Ecto neural progenitor cell (in vitro differentiated cells): ENCODE measurements at regions not wholly inside any gene's neighbourhood (a gene's known extent, or its start where the extent isn't known, plus 50 kb on each side); places are given as distances from the start of the nearest gene placed in this dataset.

Experiments
- DNase-seq: peaks from one replicate; pipeline ENCODE4 v3.0.0-alpha.2; 2018; ENCODE audit warnings: low spot score

DNA sequence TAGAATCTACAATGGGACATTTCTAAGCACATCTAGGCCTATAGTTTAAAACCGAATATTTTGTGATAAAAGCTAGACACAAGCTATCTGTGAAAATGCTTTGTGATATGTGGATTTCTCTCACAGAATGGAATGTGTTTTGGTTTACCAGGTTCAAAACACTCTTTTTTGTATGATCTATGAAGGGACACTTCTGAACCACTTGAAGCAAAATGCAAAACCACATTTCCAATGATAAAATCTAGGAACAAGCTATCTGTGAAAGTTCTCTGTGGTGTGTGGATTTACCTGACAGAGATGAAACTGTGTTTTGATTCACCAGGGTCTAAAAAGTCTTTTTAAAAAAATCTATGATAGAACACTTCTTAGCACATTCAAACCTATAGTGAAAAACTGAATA, 2192.4 kb downstream of the TP53TG3F start:
- no peak for DNase-seq

DNA sequence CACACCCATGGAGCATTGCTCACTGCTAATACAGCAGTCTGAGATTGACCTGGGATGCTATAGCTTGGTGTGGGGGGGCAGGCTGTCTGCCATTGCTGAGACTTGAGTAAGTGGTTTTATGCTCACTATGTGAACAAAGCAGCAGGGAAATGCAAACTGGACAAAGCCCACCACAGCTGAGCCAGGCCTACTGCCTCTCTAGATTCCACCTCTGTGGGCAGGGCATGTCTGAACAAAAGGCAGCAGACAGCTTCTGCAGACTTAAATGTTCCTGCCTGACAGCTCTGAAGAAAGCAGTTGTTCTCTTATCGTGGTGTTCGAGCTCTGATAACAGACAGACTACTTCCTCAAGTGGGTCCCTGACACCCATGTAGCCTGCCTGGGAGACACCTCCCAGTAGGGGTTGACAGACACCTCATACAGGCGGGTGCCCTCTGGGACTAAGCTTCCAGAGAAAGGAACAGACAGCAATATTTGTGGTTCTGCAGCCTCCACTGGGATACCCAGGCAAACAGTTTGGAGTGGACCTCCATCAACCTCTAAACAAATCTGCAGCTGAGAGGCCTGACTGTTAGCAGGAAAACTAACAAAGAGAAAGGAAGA, 2204.8 kb downstream of the TP53TG3F start:
- DNase-seq = no peak

DNA sequence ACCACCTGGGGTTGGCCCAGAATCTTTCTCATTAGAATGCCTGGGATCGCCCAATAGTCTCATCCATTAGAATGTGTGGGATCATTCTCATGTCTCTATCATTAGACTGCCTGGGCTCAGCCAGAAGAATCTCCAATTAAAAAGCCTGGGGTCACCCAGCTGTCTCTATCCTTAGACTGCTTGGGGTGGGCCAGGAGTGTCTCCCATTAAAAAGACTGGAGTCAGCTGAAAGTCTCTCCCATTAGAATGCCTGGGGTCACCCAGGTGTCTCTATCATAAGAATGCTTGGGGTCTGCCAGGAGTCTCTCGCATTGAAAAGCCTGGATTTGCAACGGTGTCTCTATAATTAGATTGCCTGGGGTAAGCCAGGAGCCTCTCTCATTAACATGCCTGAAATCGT, 2225.7 kb downstream of the TP53TG3F start:
- DNase-seq = no peak

DNA sequence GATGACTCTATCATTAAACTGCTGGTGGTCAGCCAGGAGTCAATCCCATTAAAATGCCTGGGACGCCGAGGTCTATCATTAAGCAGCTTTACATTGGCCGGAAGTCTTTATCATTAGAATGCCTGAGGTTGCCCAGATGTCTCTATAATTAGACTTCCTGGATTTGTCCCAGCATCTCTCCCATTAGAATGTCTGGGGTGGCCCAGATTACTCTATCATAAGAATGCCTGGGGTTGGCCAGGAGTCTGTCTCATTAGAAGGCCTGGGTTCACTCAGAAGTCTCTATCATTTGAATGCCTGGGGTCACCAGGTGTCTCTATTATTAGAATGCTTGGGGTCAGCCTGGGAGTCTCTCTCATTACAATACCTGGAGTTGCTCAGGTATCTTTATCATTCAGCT, 2227.2 kb downstream of the TP53TG3F start:
- no peak for DNase-seq

DNA sequence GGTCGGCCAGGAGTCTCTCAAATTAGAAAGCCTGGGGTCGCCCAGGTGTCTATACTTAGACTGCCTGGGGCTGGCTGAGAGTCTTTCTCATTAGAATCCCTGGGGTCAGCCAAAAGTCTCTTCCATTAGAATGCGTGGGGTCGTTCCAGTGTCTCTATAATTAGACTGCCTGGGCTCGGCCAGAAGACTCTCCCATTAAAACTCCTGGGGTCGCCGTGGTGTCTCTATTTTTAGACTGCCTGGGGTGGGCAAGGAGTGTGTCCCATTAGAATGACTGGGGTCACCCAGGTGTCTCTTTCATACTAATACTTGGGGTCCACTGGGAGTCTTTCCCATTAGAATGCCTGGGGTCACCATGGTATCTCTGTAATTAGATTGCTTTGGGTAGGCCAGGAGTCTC, 2227.7 kb downstream of the TP53TG3F start:
- DNase-seq = no peak

DNA sequence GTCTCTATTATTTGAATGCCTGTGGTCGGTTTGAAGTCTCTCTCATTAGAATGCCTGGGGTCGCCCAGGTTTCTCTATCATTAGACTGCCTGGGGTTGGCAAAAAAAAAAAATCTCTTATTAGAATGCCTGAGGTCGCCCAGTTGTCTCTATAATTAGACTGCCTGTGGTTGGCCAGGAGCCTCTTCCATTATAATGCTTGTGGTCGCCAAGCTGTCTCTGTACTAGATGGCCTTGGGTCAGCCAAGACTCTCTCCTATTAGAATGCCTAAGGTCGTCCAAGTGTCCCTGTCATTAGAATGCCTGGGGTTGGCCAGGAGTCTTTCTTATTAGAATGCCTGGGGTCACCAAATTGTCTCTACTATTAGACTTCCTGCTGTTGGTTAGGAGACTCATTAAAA, 2228.4 kb downstream of the TP53TG3F start:
- no peak for DNase-seq

DNA sequence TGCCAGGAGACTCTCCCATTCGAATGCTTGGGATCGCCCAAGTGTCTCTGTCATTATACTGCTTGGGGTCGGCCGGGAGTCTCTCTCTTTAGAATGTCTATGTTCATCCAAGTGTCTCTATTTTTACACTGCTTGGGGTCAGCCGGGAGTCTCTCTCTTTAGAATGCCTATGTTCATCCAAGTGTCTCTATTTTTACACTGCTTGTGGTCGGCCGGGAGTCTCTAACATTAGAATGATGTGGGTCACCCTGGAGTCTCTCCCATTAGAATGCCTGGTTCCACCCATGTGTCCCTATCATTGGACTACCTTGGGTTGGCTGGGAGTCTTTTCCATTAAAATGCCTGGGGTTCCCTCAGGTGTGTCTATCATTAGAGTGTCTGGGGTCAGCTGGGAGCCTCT, 2230.4 kb downstream of the TP53TG3F start:
- DNase-seq = no peak

DNA sequence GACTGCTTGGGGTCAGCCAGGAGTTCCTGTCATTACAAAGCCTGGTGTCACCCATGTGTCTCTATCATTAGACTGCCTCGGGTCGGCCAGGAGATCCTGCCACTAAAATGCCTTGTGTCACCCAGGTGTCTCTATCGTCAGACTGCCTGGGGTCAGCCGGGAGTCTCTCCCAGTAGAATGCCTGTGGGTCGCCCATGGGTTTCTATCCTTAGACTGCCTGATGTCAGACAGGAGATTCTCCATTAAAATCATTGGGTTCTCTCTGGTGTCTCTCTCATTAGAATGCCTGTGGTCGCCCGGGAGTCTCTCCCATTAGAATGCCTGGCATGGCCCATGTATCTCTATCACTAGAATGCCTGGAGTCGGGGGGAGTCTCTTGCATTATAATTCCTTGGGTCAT, 2231.0 kb downstream of the TP53TG3F start:
- DNase-seq = no peak

DNA sequence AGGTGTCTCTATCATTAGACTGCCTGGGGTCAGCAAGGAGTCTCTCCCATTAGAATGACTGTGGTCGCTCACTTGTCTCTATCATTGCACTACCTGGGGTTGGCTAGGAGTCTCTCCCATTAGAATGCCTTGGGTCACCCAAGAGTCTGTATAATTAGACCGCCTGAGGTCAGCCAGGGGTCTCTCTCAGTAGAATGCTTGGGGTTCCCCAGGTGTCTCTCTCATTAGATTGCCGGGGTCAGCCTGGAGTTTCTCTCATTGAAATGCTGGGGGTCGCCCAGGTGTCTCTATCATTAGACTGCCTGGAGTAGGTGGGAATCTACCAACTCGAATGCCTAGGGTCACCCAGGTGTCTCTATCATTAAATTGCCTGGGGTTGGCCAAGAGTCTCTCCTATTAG, 2231.6 kb downstream of the TP53TG3F start:
- no peak for DNase-seq

DNA sequence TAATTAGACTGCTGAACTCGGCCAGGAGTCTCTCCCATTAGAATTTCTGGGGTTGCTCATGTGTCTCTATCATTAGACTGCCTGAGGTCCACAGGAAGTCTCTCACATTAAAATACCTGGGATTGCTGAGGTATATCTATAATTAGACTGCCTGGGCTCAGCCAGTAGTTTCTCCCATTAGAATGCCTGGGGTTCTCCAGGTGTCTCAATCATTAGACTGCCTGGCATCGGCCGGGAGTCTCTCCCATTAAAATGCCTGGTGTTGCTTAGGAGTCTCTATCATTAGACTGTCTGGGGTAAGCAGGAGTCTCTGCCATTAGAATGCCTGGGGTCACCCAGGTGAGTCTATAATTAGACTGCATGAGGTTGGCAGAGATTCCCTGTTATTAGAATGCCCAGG, 2233.4 kb downstream of the TP53TG3F start:
- DNase-seq = no peak

DNA sequence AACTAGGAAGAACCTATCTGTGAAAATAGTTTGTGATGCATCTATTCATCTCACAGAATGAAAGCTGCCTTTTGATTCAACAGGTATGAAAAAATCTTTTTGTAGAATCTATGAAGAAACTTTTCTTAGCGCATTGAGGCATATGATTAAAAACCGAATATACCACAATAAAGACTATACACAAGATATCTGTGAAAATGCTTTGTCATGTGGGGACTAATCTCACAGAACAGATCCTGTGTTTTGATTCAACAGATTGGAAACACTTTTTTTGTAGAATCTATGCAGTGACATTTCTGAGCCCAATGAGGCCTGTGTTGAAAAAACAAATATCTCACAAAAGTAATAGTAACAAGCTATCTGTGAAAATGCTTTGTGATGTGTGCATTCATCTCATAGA, 2247.5 kb downstream of the TP53TG3F start:
- no peak for DNase-seq

DNA sequence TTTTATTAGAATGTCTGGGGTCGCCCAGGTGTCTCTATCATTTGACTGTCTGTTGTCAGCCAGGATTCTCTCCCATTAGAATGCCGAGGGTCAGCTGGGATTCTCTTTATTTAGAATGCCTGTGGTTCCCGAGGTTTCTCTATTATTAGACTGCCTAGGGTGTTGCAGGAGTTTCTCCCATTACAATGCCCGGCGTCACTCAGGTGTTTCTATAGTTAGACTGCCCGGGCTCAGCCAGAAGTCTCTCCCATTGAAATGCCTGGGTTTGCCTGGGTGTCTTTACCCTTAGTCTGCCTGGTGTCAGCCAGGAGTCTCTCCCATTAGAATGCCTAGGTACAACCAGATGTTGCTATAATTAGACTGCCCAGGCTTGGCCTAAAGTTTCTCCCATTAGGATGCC, 2252.0 kb downstream of the TP53TG3F start:
- DNase-seq = no peak

DNA sequence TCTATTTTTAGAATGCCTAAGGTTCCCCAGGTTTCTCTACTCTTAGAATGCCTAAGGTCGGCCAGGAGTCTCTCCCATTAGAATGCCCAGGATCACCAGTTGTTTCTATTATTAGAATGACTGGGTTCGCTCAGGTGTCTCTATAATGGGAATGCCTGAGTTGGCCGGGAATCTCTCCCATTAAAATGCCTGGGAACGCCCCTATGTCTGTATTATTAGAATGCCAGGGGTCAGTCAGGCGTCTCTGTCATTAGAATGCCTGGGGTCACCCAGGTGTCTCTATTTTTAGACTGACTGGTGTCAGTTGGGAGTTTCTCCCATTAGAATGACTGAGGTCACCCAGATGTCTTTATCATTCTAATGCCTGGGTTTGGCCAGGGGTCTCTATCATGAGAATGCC, 2252.5 kb downstream of the TP53TG3F start:
- no peak for DNase-seq

DNA sequence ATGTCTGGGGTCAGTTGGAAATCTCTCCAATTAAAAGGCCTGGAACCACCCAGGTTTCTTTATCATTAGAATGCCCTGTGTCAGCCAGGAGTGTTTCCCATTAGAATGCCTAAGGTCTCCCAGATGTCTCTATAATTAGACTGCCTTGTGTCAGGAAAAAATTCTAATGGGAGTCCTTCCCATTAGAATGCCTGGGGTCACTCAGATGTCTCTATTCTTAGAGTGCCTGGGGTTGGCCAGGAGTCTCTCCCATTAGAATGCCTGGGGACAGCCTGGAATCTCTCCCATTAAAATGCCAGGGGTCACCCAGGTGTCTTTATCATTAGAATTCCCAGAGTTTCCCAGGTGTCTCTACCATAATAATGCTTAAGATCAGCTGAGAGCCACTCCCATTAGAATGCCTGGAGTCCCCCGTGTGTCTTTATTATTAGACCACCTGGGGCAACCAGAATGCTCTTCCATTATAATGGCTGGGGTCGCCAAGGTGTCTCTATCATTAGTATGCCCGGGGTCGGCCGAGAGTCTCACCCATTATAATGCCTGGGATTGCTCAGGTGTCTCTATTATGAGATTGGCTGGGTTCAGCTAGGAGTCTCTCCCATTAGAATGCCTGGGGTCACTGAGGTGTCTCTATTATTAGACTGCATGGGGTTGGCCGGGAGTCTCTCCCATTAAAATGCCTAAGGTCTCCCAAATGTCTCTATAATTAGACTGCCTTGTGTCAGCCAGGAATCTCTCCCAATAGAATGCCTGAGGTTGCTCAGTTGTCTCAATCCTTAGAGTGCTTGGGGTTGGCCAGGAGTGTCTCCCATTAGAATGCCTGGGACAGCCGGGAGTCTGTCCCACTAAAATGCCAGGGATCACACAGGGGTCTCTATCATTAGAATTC, 2254.6 kb downstream of the TP53TG3F start:
- no peak for DNase-seq

DNA sequence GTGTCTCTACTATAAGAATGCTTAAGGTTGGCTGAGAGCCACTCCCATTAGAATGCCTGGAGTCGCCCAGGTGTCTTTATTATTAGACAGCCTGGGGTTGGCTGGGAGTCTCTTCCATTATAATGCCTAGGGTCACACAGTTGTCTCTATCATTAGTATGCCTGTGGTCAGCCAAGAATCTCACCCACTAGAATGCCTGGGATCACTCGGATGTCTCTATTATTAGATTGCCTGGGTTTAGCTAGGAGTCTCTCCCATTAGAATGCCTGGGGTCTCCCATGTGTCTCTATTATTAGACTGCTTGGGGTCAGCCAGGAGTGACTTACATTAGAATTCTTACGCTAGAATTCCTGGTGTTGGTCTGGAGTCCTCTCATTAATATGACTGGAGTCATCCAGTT, 2255.3 kb downstream of the TP53TG3F start:
- DNase-seq = no peak

DNA sequence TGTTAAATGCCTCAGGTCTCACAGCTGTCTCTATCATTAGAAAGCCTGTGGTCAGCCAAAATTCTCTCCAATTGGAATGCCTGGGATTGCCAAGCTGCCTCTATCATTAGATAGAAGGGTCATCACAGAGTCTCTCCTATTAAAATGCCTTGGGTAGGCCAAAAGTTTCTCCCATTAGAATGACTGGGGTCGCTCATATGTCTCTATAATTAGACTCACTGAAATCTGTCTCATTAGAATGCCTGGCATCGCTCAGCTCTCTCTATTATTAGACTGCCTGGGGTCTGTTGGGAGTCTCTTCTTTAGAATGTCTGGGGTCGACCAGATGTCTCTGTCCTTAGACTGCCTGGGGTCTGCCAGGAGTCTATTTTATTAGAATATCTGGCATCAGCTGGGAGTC, 2265.1 kb downstream of the TP53TG3F start:
- DNase-seq = no peak

DNA sequence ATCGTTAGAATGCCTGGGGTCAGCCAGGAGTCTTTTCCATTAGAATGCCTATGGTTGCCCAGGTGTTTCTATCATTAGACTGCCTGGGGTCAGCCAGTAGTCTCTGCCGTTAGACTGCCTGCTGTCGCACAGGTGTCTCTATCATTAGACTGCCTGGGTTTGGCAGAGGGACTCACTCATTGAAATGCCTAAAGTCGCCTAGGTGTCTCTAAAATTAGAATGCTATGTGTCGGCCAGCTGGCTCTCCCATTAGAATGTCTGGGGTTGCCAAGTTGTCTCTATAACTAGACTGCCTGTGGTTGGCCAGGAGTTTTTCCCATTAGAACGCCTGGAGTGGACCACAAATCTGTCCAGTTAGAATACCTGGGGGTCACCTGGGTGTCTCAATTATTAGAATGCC, 2266.5 kb downstream of the TP53TG3F start:
- DNase-seq = no peak

DNA sequence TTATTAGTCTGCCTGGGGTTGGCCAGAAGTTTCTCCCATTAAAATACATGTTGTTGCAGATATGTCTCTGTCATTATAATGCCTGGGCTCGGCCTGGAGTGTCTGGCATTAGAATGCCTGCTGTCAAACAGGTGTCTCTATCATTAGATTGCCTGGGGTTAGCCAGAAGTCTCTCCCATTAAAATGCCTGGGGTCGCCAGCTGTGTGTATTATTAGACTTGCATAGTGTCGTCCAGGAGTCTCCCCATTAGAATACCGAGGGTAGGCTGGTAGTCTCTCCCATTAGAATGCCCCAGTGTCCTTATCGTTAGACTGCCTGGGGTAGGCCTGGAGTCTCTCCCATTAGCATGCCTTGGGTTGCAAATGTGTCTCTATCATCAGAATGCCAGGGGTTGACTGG, 2270.8 kb downstream of the TP53TG3F start:
- DNase-seq = no peak

DNA sequence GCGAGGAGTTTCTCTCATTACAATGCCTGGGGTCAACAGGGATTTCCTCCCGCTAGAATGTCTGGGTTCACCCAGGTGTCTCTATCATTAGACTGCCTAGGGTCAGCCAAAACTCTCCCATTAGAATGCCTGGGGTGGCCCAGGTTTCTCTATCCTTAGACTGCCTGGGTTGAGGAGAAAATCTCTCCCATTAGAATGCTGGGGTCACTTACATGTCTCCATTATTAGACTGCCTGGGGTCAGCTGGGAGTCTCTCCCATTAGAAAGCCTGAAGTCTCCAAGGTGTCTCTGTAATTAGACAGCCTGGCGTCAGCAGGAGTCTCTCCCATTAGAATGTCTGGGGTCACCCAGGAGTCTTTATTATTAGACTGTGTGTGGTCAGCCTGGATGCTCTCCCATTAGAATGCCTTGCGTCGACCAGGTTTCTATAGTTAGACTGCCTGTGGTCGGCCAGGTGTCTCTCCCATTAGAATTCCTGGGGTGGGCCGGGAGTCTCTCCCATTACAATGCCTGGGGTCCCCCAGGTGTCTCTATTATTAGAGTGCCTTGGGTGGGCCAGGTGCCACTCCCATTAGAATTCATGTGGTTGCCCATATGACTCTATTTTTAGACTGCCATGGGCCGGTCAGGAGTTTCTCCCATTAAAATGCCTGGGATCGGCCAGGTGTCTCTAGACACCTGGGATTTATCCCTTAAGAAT, 2272.1 kb downstream of the TP53TG3F start:
- no peak for DNase-seq

DNA sequence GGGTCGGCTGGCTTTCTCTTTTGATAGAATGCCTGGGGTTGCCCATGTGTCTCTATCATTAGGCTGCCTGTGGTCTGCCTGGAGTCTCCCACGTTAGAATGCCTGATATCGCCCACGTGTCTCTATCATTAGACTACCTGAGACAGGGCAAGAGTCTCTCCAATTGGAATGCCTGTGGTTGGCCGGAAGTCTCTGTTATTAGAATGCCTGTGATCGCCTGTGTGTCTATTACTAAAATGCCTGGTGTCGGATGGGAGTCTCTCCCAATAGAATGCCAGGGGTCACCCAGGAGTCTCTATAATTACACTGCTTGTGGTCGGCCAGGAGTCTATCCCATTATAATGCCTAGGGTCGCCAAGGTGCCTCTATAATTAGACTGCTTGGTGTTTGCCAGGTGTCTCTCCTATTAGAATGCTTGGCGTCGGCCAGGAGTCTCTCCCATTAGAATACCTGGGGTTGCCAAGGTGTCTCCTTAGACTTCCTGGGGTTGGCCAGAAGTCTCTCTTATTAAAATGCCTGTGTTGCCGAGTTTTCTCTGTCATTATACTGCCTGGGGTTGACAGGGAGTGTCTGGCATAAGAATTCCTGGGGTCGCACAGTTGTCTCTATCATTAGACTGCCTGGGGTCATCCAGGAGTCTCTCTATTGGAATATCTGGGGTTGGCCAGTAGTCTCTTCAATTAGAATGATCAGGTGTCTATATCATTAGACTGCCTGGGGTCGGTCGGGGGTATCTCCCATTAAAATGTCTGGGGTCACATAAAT, 2272.8 kb downstream of the TP53TG3F start:
- DNase-seq = no peak

DNA sequence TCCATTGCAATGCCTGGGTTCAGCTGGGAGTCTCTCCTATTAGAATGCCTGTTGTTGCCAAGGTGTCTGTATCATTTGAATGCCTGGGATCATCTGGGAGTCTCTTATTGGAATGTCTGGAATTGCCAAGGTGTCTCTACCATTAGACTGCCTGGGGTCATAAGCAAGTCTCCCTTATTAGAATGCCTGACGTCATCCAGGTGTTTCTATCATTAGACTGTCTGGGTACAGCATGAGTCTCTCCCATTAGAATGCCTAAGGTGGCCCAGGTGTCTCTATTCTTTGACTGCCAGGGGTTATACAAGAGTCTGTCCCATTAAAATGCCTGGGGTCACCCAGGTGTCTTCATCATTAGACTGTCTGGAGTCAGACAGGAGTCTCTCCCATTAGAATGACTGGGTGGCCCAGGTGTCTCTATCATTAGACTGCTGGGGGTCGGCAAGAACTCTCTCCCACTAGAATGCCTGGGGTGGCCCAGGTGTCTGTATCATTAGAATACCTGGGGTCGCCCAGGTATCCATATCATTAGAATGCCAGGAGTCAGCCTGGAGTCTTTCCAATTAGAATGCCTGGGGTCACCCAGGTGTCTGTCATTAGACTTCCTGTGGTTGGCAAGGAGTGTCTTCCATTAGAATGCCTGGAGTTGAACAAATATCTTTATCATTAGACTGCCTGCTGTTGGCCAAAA, 2274.0 kb downstream of the TP53TG3F start:
- DNase-seq = no peak
